ENCODE measurements at regions not wholly inside any gene's neighbourhood (a gene's known extent, or its start where the extent isn't known, plus 50 kb on each side); places are given as distances from the start of the nearest gene placed in this dataset.

GRCh38 chr4:129437347-129437746 lies 341.4 kb downstream of the C4orf33 start:
- Histone ChIP-seq H3K9me1 (ENCODE audit: insufficient read depth, low read length) (no peaks in the 10 kb centered on the region), H2BK120ac (ENCODE audit: low read depth, low read length) (no peak overlapping the region), H4K8ac (ENCODE audit: low read depth in 2 of 2, low read length in 2 of 2) (no peak overlapping the region), H2AFZ (replicated peaks; ENCODE audit: low read length, poor library complexity) (no peak overlapping the region), H3K14ac (replicated peaks; ENCODE audit: low read depth, low read length) (no peak overlapping the region), H3K27ac (ENCODE audit: insufficient read depth, low read length) (no peak overlapping the region), H3K4me3 (ENCODE audit: insufficient read depth, low read depth, low read length) (no peak overlapping the region), H3K79me1 (ENCODE audit: low read depth in 1 of 2, low read length in 2 of 2) (no peaks in the 10 kb centered on the region), H2AK5ac (ENCODE audit: low read depth, low read length) (no peak overlapping the region), H3K4me2 (ENCODE audit: low read depth, low read length) (no peak overlapping the region), H3K9me3 (ENCODE audit: control insufficient read depth, insufficient read depth, low read length) (no peaks in the 10 kb centered on the region), H2BK15ac (ENCODE audit: low read depth, low read length) (no peak overlapping the region), H3K9ac (ENCODE audit: low read depth, low read length) (no peak overlapping the region), H3K23ac (ENCODE audit: low read depth, low read length) (no peak overlapping the region), H4K5ac (ENCODE audit: low read depth, low read length) (no peak overlapping the region), H4K91ac (ENCODE audit: insufficient read depth, low read depth, low read length) (no peak overlapping the region), H4K20me1 (ENCODE audit: insufficient read depth, low read length) (no peaks in the 10 kb centered on the region), H3K27me3 (ENCODE audit: control insufficient read depth, insufficient read depth, low read length) (no peaks in the 10 kb centered on the region), H3K18ac (ENCODE audit: low read depth, low read length) (no peak overlapping the region), H3K36me3 (ENCODE audit: control insufficient read depth, insufficient read depth, low read length) (no peaks in the 10 kb centered on the region), H3K4me1 (ENCODE audit: control insufficient read depth, insufficient read depth, low read length) (no peaks in the 10 kb centered on the region), H3K56ac (ENCODE audit: extremely low read depth, insufficient read depth, low read length) (no peak overlapping the region), H2BK5ac (ENCODE audit: low read depth, low read length, poor library complexity, severe bottlenecking) (no peak overlapping the region), H2BK20ac (ENCODE audit: low read depth, low read length) (no peak overlapping the region), H3K4ac (ENCODE audit: low read depth, low read length) (no peak overlapping the region), H2AK9ac (replicated peaks; ENCODE audit: low read depth, low read length, poor library complexity) (no peak overlapping the region)
- BruUV-seq (replicated peaks): no TSS peak
- no peak for TF ChIP-seq RCOR1 (IDR thresholded peaks at IDR 0.05; ENCODE audit: insufficient replicate concordance, low read length)
- no peak for TF ChIP-seq MAFK (IDR thresholded peaks at IDR 0.05; ENCODE audit: low read depth, low read length)
- TF ChIP-seq SMC3 (IDR thresholded peaks at IDR 0.05; ENCODE audit: low read depth, low read length): no peak
- no peak for TF ChIP-seq ELK1 (IDR thresholded peaks at IDR 0.05; ENCODE audit: borderline replicate concordance, low read depth, low read length)
- no peak for TF ChIP-seq CTCF (conservative IDR thresholded peaks at IDR 0.05; ENCODE audit: low read depth, low read length)
- no peak for TF ChIP-seq USF2 (IDR thresholded peaks at IDR 0.05; ENCODE audit: low read depth, low read length)
- dilution Hi-C loops (cut with HindIII; ENCODE audit: low sequenced_read_pairs, unreplicated experiment): no loop called here
- POLR2A ChIA-PET (ENCODE audit: unreplicated experiment): no interaction called here
- intact Hi-C loops (cut with micrococcal nuclease): no loop called here
- ATAC-seq (ENCODE audit: low read depth): no peak
- WGBS, 2 experiments (ENCODE audit: extremely low coverage in 2 of 2, insufficient read length in 1 of 2): no CpG with 5 or more reads among the region's 4 CpGs
- in situ Hi-C loops (cut with MboI; ENCODE audit: low sequenced_read_pairs): no loop called here
- CTCF ChIA-PET: no interaction called here
- DNase-seq: no peak

Data from IMR-90 (cell line).